WTC11 (cell line): ENCODE measurements at regions not wholly inside any gene's neighbourhood (a gene's known extent, or its start where the extent isn't known, plus 50 kb on each side); places are given as distances from the start of the nearest gene placed in this dataset.

Source experiments
- ATAC-seq: fragments of 200-7000 bp; cut with Tn5 transposase; 2 replicates; pipeline ENCODE4 v1.10.0; 2021; ENCODE audit warnings: mild to moderate bottlenecking, moderate library complexity
- CTCF ChIA-PET: fragments of 300-600 bp; sonication (Branson Sonifier 250); formaldehyde crosslinking; loops from one replicate; lab custom pipeline; 2021; ENCODE audit warnings: antibody characterized with exemption; lab: Charles Lee
- POLR2A ChIA-PET: fragments of 350-600 bp; sonication (Branson Sonifier 250); formaldehyde crosslinking; loops from one replicate; lab custom pipeline; 2021; ENCODE audit warnings: antibody characterized with exemption; lab: Charles Lee
- DNase-seq: peaks from one replicate; pipeline ENCODE4 v3.0.0; 2021; ENCODE audit warnings: low spot score
- H3K27ac Mint-ChIP-seq: 2 replicates; pipeline ENCODE4 v1.8.0; 2021; ENCODE audit warnings: mixed read lengths
- H3K27me3 Mint-ChIP-seq: 2 replicates; pipeline ENCODE4 v1.8.0; 2021; ENCODE audit warnings: low read depth, mild to moderate bottlenecking, moderate library complexity, mixed read lengths
- H3K36me3 Mint-ChIP-seq: 2 replicates; pipeline ENCODE4 v1.8.0; 2021; ENCODE audit warnings: mixed read lengths
- H3K4me1 Mint-ChIP-seq: 2 replicates; pipeline ENCODE4 v1.8.0; 2022; ENCODE audit warnings: mixed read lengths
- H3K4me3 Mint-ChIP-seq: 2 replicates; pipeline ENCODE4 v1.8.0; 2021; ENCODE audit warnings: mild to moderate bottlenecking, moderate library complexity, mixed read lengths
- H3K9me3 Mint-ChIP-seq: 2 replicates; pipeline ENCODE4 v1.8.0; 2021; ENCODE audit warnings: mixed read lengths
- ATF2 ChIP-seq: sonication (generic); formaldehyde crosslinking; IDR thresholded peaks from 2 replicates; pipeline ENCODE4 v1.8.1; 2022; ENCODE audit warnings: low read depth, missing genetic modification reagents, borderline replicate concordance
- CDX4 ChIP-seq: fragments of 250-450 bp; sonication (Bioruptor Pico); IDR thresholded peaks from 2 replicates; pipeline ENCODE4 v1.9.0; 2021; ENCODE audit warnings: moderate library complexity, mild to moderate bottlenecking, inconsistent platforms, borderline replicate concordance
- E2F4 ChIP-seq: sonication (generic); formaldehyde crosslinking; IDR thresholded peaks from 2 replicates; pipeline ENCODE4 v1.8.1; 2022; ENCODE audit warnings: low read depth, mild to moderate bottlenecking, moderate library complexity, missing genetic modification reagents, borderline replicate concordance
- E2F5 ChIP-seq: sonication (generic); formaldehyde crosslinking; IDR thresholded peaks from 2 replicates; pipeline ENCODE4 v1.8.1; 2022; ENCODE audit warnings: mild to moderate bottlenecking, moderate library complexity, missing genetic modification reagents
- ERG ChIP-seq: fragments of 250-450 bp; sonication (Bioruptor Pico); IDR thresholded peaks from 2 replicates; pipeline ENCODE4 v1.8.0; 2021; ENCODE audit warnings: mild to moderate bottlenecking
- ESRRA ChIP-seq: sonication (generic); formaldehyde crosslinking; IDR thresholded peaks from 2 replicates; pipeline ENCODE4 v1.8.1; 2022; ENCODE audit warnings: mild to moderate bottlenecking, missing genetic modification reagents, borderline replicate concordance
- FOXK1 ChIP-seq: sonication (generic); formaldehyde crosslinking; IDR thresholded peaks from 2 replicates; pipeline ENCODE4 v1.8.0; 2022; ENCODE audit warnings: mild to moderate bottlenecking, moderate library complexity, missing genetic modification reagents
- FOXP4 ChIP-seq: sonication (generic); formaldehyde crosslinking; IDR thresholded peaks from 2 replicates; pipeline ENCODE4 v1.8.0; 2022; ENCODE audit warnings: mild to moderate bottlenecking, missing genetic modification reagents
- GABPB1 ChIP-seq: sonication (generic); formaldehyde crosslinking; IDR thresholded peaks from 2 replicates; pipeline ENCODE4 v1.8.1; 2023; ENCODE audit warnings: mild to moderate bottlenecking, missing genetic modification reagents
- GTF2I ChIP-seq: fragments of 250-450 bp; sonication (Bioruptor Pico); conservative IDR thresholded peaks from 2 replicates; pipeline ENCODE4 v1.4.0; 2021; ENCODE audit warnings: mild to moderate bottlenecking
- JAZF1 ChIP-seq: fragments of 250-450 bp; sonication (Bioruptor Pico); IDR thresholded peaks from 2 replicates; pipeline ENCODE4 v1.9.0; 2021; ENCODE audit warnings: moderate library complexity, mild to moderate bottlenecking, inconsistent platforms
- MLX ChIP-seq: sonication (generic); formaldehyde crosslinking; IDR thresholded peaks from 2 replicates; pipeline ENCODE4 v1.8.1; 2023; ENCODE audit warnings: mild to moderate bottlenecking, missing genetic modification reagents, moderate library complexity
- MXD4 ChIP-seq: fragments of 250-450 bp; sonication (Bioruptor Pico); IDR thresholded peaks from 2 replicates; pipeline ENCODE4 v1.8.0; 2021; ENCODE audit warnings: mild to moderate bottlenecking, moderate library complexity, borderline replicate concordance
- NR2C2 ChIP-seq: sonication (generic); formaldehyde crosslinking; IDR thresholded peaks from 2 replicates; pipeline ENCODE4 v1.8.0; 2022; ENCODE audit warnings: mild to moderate bottlenecking, missing genetic modification reagents
- RORB ChIP-seq: fragments of 250-450 bp; sonication (Bioruptor Pico); IDR thresholded peaks from 2 replicates; pipeline ENCODE4 v1.9.0; 2021; ENCODE audit warnings: mild to moderate bottlenecking
- SP1 ChIP-seq: sonication (generic); formaldehyde crosslinking; conservative IDR thresholded peaks from 2 replicates; pipeline ENCODE4 v1.8.1; 2022; ENCODE audit warnings: missing genetic modification reagents
- TCF7 ChIP-seq: sonication (generic); formaldehyde crosslinking; IDR thresholded peaks from 2 replicates; pipeline ENCODE4 v1.8.0; 2022; ENCODE audit warnings: mild to moderate bottlenecking, low read depth, missing genetic modification reagents, moderate library complexity
- TP53 ChIP-seq: sonication (generic); formaldehyde crosslinking; IDR thresholded peaks from 2 replicates; pipeline ENCODE4 v1.8.1; 2023; ENCODE audit warnings: mild to moderate bottlenecking, missing genetic modification reagents
- ZBTB43 ChIP-seq: sonication (generic); formaldehyde crosslinking; IDR thresholded peaks from 2 replicates; pipeline ENCODE4 v1.8.1; 2023; ENCODE audit warnings: mild to moderate bottlenecking, missing genetic modification reagents
- ZMAT4 ChIP-seq: fragments of 250-450 bp; sonication (Bioruptor Pico); IDR thresholded peaks from 2 replicates; pipeline ENCODE4 v1.9.0; 2021; ENCODE audit warnings: mild to moderate bottlenecking
- ZNF232 ChIP-seq: sonication (generic); formaldehyde crosslinking; IDR thresholded peaks from 2 replicates; pipeline ENCODE4 v1.8.0; 2022; ENCODE audit warnings: mild to moderate bottlenecking, missing genetic modification reagents
- ZNF317 ChIP-seq: sonication (generic); formaldehyde crosslinking; IDR thresholded peaks from 2 replicates; pipeline ENCODE4 v1.8.1; 2023; ENCODE audit warnings: low read depth, mild to moderate bottlenecking, moderate library complexity, missing genetic modification reagents, borderline replicate concordance
- ZNF416 ChIP-seq: fragments of 250-450 bp; sonication (Bioruptor Pico); IDR thresholded peaks from 2 replicates; pipeline ENCODE4 v1.9.0; 2021; ENCODE audit warnings: mild to moderate bottlenecking, inconsistent platforms
- ZNF425 ChIP-seq: fragments of 250-450 bp; sonication (Bioruptor Pico); conservative IDR thresholded peaks from 2 replicates; pipeline ENCODE4 v1.9.0; 2021; ENCODE audit warnings: mild to moderate bottlenecking

- Mint-ChIP-seq H3K4me3 (no peak overlapping the region), H3K4me1 (peaks cover 5% of the 10 kb centered on the region), H3K27me3 (no peaks in the 10 kb centered on the region), H3K27ac (no peak overlapping the region), H3K36me3 (no peaks in the 10 kb centered on the region), H3K9me3 (no peaks in the 10 kb centered on the region)
- ChIA-PET POLR2A (no interaction called here), CTCF (no interaction called here)
- TF ChIP-seq ZMAT4 (CRISPR knock-in tag) (no peak), ERG (CRISPR knock-in tag) (no peak), TCF7 (CRISPR knock-in tag) (no peak), MXD4 (CRISPR knock-in tag) (no peak), FOXK1 (CRISPR knock-in tag) (no peak), JAZF1 (no peak), SP1 (CRISPR knock-in tag) (no peak), ATF2 (CRISPR knock-in tag) (no peak), ZNF317 (CRISPR knock-in tag) (no peak), ZNF232 (CRISPR knock-in tag) (no peak), CDX4 (CRISPR knock-in tag) (no peak), ZNF416 (CRISPR knock-in tag) (no peak), RORB (no peak)
- DNase-seq (no peak), ATAC-seq (no peak)
Measured at GRCh38 chr4:19927381-19927780, 324.3 kb upstream of the SLIT2 start.

- Mint-ChIP-seq H3K27ac (no peak overlapping the region), H3K4me1 (peaks cover under 1% of the 10 kb centered on the region; the same call in 1 of the 2 replicates), H3K27me3 (peaks cover 2% of the 10 kb centered on the region; the same call in 1 of the 2 replicates), H3K4me3 (no peak overlapping the region), H3K9me3 (peaks cover 12% of the 10 kb centered on the region), H3K36me3 (no peaks in the 10 kb centered on the region)
- ATAC-seq (no peak), DNase-seq (no peak)
- CTCF ChIA-PET: no interaction called here
- POLR2A ChIA-PET: no interaction called here
- no peak for TF ChIP-seq MLX (CRISPR knock-in tag)
- no peak for TF ChIP-seq GTF2I
- TF ChIP-seq ZNF425 (CRISPR knock-in tag): no peak
- TF ChIP-seq GABPB1 (CRISPR knock-in tag): no peak
- no peak for TF ChIP-seq E2F5 (CRISPR knock-in tag)
- no peak for TF ChIP-seq E2F4
- TF ChIP-seq ESRRA (CRISPR knock-in tag): no peak
- TF ChIP-seq NR2C2 (CRISPR knock-in tag): no peak
- no peak for TF ChIP-seq ZBTB43 (CRISPR knock-in tag)
- no peak for TF ChIP-seq ZNF416 (CRISPR knock-in tag)
- TF ChIP-seq FOXP4 (CRISPR knock-in tag): no peak
- TF ChIP-seq TCF7 (CRISPR knock-in tag): no peak
- TF ChIP-seq TP53 (CRISPR knock-in tag): no peak
Measured at GRCh38 chr4:19925516-19925915, 326.2 kb upstream of the SLIT2 start.
